ENCODE measurements at regions not wholly inside any gene's neighbourhood (a gene's known extent, or its start where the extent isn't known, plus 50 kb on each side); places are given as distances from the start of the nearest gene placed in this dataset.
A peak's percentile ranks its signal among the peaks of the same experiment; 100 is the strongest.

- DNase-seq: peak in 1 of 3 donors; percentile 3
- H3K4me3 ChIP-seq: no peak overlapping the region
- no peaks in the 10 kb centered on the region for H3K36me3 ChIP-seq
- no peak for ATAC-seq
- intact Hi-C loops (cut with DNase I): no loop called here
- TF ChIP-seq, protein P1, sequence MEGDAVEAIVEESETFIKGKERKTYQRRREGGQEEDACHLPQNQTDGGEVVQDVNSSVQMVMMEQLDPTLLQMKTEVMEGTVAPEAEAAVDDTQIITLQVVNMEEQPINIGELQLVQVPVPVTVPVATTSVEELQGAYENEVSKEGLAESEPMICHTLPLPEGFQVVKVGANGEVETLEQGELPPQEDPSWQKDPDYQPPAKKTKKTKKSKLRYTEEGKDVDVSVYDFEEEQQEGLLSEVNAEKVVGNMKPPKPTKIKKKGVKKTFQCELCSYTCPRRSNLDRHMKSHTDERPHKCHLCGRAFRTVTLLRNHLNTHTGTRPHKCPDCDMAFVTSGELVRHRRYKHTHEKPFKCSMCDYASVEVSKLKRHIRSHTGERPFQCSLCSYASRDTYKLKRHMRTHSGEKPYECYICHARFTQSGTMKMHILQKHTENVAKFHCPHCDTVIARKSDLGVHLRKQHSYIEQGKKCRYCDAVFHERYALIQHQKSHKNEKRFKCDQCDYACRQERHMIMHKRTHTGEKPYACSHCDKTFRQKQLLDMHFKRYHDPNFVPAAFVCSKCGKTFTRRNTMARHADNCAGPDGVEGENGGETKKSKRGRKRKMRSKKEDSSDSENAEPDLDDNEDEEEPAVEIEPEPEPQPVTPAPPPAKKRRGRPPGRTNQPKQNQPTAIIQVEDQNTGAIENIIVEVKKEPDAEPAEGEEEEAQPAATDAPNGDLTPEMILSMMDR (IDR thresholded peaks at IDR 0.05): no peak
- no peaks in the 10 kb centered on the region for H3K27me3 ChIP-seq
- no peaks in the 10 kb centered on the region for H3K4me1 ChIP-seq
- 76% methylated on average over 15 of the region's 20 CpGs for WGBS (ENCODE audit: insufficient coverage, low coverage, low lambda C conversion rate, missing lambda C conversion rate)
- H3K9me3 ChIP-seq: no peaks in the 10 kb centered on the region
- H3K27ac ChIP-seq: no peak overlapping the region
These were observed 516.9 kb downstream of the EIPR1 start for GRCh38 chr2:2860589-2861300.

DNA sequence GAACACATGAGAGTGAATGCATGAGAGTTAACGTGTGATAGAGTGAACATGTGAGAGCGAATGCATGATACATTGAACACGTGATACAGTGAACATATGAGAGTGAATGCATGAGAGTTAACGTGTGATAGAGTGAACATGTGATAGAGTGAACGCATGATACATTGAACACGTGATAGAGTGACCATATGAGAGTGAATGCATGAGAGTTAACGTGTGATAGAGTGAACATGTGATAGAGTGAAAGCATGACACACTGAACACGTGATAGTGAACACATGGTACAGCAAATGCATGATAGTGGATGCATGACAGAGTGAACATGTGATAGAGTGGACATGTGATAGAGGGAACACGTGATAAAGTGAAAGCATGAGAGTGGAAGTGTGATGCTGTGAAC is 517.9 kb downstream of the EIPR1 start:
- ATAC-seq (no peak), DNase-seq (no peak)
- Histone ChIP-seq H3K36me3 (no peaks in the 10 kb centered on the region), H3K27me3 (no peaks in the 10 kb centered on the region), H3K4me3 (no peak overlapping the region), H3K27ac (no peak overlapping the region), H3K9me3 (no peaks in the 10 kb centered on the region), H3K4me1 (no peaks in the 10 kb centered on the region)
- intact Hi-C loops (cut with DNase I): no loop called here
- 63% methylated on average over 9 of the region's 9 CpGs for whole genome bisulfite sequencing (ENCODE audit: insufficient coverage, low coverage, low lambda C conversion rate, missing lambda C conversion rate)
- TF ChIP-seq, protein P1 (IDR thresholded peaks at IDR 0.05): no peak
- TF ChIP-seq POLR2A (IDR thresholded peaks at IDR 0.05): no peak

GRCh38 chr2:2859164-2859563 is 518.5 kb downstream of the EIPR1 start:
- ATAC-seq (no peak), DNase-seq (peak in 1 of 3 donors; percentile 6)
- intact Hi-C loops (cut with DNase I): no loop called here
- Histone ChIP-seq H3K27me3 (no peaks in the 10 kb centered on the region), H3K4me3 (no peak overlapping the region), H3K4me1 (no peaks in the 10 kb centered on the region), H3K27ac (no peak overlapping the region), H3K9me3 (no peaks in the 10 kb centered on the region), H3K36me3 (no peaks in the 10 kb centered on the region)
- 84% methylated on average over 10 of the region's 15 CpGs for WGBS (ENCODE audit: insufficient coverage, low coverage, low lambda C conversion rate, missing lambda C conversion rate)
- TF ChIP-seq, protein P1 (IDR thresholded peaks at IDR 0.05): no peak
- no peak for TF ChIP-seq POLR2A (IDR thresholded peaks at IDR 0.05)

DNA sequence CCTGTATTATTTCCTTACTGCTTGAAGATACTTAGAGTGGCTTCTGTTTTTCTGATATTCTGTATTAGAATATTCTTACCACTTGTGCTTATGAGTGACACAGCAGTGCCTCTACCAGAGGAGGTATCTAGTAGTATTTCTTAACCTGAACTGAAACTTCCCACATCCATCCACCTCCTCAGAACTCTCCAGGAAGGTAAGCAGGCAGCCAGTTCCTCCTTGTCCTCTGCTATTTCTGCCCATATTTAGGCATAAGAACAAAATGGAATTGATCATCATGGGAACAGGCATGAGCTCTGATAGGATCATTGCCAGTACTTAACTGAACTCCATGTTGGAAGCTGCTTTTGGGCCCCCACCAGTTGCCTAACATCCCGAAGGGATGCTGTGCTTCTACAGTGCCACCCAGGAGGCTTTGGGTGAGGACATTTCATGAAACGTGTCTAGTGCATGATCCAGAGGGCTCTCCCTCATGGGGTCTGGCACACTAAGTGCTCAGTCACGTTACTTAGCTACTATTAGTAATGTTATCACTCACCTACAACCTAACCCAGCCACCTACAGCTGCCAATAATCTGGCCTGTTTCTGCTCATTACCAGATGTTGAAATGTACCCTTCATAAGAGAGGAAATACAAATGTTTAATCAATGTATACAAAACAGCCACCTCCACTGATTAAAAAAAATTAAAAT is 520.7 kb downstream of the EIPR1 start:
- no peaks in the 10 kb centered on the region for H3K27me3 ChIP-seq
- no peak for DNase-seq
- intact Hi-C loops (cut with DNase I): no loop called here
- no peaks in the 10 kb centered on the region for H3K9me3 ChIP-seq
- WGBS (ENCODE audit: insufficient coverage, low coverage, low lambda C conversion rate, missing lambda C conversion rate): 52% methylated on average over 3 of the region's 3 CpGs
- no peak for TF ChIP-seq POLR2A (IDR thresholded peaks at IDR 0.05)
- TF ChIP-seq, protein P1 (IDR thresholded peaks at IDR 0.05): no peak
- no peaks in the 10 kb centered on the region for H3K36me3 ChIP-seq
- no peaks in the 10 kb centered on the region for H3K4me1 ChIP-seq
- H3K27ac ChIP-seq: no peak overlapping the region
- H3K4me3 ChIP-seq: no peak overlapping the region
- no peak for ATAC-seq

Measured in right lobe of liver (tissue), 6 donors.